GM19397 (cell line): ENCODE measurements at regions not wholly inside any gene's neighbourhood (a gene's known extent, or its start where the extent isn't known, plus 50 kb on each side); places are given as distances from the start of the nearest gene placed in this dataset.

Source experiments
- ATAC-seq: cut with Tn5 transposase; IDR thresholded peaks from one replicate; pipeline ENCODE4 v1.9.1; 2021; ENCODE audit warnings: mild to moderate bottlenecking, moderate library complexity; ENCODE audit not compliant: unreplicated experiment

DNA sequence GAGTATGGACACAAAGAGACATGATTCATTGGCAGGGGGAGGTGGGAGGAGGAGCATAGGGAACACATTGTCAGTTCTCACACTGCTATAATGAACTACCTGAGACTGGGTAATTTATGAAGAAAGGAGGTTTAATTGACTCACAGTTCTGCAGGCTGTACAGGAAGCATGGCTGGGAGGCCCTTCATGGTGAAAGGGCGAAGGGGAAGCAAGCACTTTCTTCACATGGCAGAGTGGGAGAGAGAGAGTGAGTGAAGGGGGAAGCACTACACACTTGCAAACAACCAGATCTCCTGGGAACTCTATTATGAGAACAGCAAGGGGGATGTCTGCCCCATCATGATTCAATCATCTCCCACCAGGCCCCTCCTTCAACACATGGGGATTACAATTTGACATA, 391.8 kb downstream of the BMP4 start:
- no peak for ATAC-seq

- no peak for ATAC-seq
Observed at GRCh38 chr14:53563628-53564027, 393.0 kb downstream of the BMP4 start.

- no peak for ATAC-seq
Observed at GRCh38 chr14:53553221-53553620, 400.1 kb upstream of the DDHD1 start.

GRCh38 chr14:53551862-53552261, 398.7 kb upstream of the DDHD1 start:
- no peak for ATAC-seq

GRCh38 chr14:53550776-53551175, 397.7 kb upstream of the DDHD1 start:
- ATAC-seq = no peak

DNA sequence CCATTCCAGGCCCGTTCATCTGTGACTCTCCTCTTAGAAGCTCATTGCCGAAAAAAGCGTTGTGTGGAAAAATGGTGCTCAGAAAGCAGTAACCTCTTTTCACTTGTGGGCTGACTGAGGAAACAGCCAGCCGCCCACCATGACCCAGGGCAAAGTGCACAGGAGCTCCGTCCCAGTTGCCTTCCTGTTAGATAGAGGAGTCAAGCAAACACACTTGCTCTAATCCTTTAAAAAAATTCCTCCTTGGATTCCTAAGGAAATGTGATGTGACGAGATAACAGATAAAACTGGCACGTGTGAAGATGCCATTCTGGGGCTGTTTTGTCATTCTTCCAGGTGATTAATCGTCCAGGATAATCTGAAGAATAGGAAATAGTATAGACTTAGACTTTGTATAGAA, 396.8 kb upstream of the DDHD1 start:
- ATAC-seq = no peak

DNA sequence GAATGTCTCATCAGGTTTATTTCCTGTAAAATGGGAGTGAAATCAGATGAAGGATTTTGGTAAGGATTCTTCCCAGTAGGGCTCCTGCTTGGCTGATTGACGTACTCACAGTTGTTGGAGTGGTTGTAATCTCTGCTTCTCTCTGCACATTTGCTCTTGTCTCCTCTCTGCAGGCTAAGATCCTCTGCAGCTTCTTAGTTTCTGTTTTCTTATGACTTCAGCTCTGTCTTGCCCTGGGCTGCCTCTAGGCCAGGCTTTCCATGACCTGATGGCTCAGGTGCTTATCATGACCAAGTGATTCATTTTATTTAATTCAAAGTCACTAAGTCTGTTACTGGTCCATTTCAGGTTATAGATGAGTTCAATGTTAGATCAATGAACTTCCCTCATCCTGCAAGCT, 394.5 kb upstream of the DDHD1 start:
- ATAC-seq = no peak

GRCh38 chr14:53545217-53545616, 392.1 kb upstream of the DDHD1 start:
- ATAC-seq = no peak

DNA sequence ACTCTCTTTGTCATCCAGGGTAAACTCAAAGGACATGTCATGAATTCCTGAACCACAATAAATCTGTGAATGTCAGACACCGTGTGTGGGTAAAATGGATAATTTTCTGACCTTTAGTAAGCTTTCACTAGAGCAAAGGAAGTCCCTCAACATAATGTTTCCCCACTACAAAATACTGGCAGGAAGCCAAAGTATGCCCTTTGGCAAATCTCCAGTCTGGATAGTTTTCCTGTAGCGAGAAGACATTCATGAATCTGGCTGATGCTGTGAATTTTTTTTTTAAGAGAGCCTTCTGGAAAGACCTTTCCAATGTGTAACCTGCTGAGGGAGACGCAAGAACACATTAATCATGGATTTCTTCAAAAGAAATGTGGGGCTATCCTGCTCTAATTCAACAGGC, 389.6 kb upstream of the DDHD1 start:
- ATAC-seq = no peak

DNA sequence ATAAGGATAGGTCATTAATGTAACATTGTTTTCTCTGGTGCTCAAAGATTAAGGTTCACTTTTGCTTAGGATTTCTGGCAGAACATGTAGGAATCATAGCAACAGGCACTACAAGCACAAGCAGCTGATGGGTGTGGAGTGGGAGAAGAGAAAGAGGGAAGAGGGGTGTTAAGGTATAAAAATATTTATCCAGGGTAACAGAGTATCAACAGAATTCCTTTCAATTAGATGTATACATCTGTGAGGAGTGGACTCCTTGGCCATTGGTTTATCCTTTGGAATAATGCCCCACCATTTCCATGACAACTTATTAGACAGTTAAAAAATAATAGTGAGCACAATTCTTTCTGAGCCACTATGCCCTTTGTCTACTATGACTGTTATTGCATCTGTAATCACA, 388.3 kb upstream of the DDHD1 start:
- ATAC-seq = no peak

DNA sequence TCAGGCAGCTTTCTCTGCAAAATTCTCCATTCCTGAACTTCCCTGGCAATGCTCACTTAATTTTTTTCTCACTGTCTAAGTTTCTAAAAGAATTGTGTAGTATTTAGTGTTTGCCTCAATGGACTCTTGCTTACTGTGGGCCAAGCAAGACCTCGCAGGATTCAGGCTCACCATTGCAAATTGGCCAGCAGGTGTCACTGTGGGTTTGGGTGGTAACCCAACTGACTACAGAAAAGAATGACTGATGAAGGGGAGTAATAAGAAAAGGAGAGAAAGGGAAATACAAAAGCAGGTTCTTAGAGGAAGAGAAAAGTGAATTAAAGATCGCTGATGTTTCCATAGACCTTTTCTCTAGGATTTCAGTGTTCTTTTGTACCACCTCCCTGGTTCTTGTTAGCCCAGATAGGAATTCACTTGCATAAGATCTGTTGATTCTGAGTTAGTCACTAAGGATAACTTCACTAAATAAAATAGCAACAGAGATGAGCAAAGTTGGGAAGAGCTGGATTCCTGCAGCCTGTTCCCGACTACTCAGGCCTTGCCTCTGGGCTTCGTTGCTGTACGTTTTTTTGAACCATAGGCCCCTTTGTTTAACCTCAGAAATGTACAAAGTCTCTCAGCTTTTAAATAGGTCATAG, 386.5 kb upstream of the DDHD1 start:
- ATAC-seq = peak; percentile 77

DNA sequence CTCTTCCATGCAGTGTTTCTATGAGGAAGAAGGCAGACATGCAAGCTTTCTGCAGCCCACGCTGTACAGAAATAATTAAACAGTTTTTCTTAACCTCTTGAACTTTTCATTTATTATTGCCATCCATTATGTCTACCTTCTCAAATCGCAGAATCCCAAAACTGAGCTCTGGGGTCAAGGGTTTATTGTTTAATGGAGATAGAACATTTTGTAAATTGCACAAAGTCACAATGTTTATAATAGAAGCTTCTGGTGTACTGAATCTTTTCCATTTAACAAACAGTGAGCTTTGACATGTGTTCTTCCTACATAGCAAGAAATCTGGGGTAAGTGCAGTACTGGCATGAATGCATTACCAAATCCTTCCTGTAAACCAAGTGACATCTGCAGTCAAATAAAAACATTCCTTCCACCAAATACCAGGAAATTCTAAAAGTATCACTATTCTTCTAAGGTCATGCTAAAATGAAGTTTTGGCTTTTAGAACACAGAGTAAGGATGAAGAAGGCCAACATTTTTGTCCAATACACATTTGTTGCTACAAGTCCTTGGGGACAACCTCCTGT, 385.3 kb upstream of the DDHD1 start:
- ATAC-seq = no peak

DNA sequence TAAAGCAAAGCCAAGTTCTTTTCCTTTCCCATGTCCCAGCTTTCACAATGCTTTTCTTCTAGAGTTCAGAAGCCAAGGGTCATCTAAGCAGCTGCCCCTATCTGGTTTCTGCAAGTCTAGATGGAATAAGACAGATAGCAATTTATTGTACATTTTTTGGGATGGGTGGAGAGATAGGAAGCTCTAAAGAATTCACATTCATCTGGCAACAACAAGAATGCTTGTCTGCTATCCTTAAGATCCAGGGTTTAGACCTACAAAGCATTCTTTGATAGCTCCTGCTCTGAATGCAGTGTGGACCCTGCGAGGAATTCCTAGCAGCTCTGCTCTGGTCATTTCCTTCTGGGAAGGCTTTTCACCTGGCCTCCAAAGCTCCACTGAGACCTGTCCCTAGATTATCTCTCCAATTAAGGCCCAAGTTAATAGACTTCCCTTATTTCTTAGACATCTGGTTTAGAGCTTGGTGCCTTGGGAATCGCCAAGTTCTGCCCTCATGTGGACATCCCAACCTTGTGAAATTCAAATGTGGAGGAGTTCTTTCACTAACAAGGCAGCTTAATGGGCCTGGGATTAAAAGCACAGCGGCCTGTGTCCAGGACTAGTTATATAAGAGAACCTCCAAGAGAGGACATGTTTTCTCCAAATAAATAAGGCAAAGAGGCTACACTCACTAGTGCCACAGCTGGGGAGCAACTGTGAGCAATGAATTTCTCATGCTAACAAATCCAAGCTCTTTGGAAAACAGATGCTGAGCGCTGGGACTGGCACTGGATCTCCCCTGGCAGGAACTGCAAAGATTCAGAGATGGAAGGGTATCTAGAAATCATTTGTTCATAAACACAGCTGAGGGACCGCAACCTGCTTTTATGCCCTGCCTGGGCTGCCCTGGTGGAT, 384.5 kb upstream of the DDHD1 start:
- no peak for ATAC-seq

DNA sequence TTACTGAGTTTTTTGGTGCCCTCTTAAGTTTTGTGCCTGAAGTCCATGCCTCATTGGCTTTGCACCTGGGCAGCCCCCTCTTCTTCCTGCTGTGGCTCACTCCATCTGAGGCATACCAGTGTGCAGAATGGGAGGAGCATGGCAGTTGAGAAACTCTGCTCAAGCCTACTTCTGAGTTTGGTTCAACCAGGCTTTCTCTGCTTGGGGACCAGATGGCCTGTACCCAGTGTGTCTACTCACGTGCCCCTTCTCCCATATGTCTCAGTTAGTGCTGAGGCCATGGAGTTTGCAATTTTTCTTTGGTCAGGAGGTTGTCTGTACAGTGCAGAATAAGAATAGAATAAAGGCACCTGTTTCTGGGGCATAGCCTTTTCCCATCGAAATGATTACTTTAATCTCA, 383.3 kb upstream of the DDHD1 start:
- ATAC-seq = no peak

DNA sequence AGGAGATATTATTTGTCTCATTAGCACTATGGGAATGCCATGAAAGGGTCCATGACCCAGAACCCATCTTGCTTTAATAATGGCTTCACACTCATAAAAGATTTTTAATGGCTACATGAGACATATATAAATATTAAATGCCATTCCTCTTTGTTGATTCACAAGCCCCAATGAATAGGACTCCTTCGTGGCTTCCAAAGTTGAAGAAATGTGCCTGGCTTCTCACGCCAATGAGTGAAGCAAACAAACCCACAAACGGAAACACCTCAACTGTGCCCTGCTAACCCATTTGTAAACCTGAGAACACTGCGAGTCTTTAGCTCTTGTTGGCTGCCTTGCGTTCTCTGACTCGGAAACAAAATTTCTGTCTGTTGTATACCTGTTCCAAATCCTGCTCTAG, 381.7 kb upstream of the DDHD1 start:
- ATAC-seq = no peak

DNA sequence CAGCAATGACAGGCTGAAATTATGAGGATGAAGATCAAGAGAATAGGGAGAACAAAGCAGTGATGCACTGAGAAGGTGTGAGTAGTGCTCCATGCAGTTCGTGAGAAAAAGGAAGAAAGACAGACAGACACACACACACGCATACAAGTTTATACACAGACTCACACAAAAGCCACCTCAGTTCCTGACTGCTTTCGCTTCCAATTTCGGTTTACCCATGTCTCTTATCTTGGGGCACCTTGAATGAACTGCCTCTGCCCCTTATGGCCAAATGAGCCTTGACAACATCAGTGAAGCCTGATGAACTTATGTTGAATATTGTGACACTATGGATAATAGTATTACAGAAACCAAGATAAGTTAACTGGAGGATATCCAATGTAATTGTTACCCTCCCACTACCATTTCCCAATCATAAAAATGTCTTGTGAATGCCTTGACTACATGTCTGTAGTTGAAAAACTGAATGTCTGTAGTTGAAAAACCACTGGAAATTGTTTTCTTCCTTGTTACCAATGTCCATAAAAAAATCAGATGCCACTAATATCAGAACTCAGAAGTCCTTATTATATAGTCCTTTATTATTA, 380.4 kb upstream of the DDHD1 start:
- no peak for ATAC-seq

GRCh38 chr14:53532853-53533252, 379.7 kb upstream of the DDHD1 start:
- no peak for ATAC-seq

GRCh38 chr14:53531730-53532129, 378.6 kb upstream of the DDHD1 start:
- ATAC-seq = no peak

DNA sequence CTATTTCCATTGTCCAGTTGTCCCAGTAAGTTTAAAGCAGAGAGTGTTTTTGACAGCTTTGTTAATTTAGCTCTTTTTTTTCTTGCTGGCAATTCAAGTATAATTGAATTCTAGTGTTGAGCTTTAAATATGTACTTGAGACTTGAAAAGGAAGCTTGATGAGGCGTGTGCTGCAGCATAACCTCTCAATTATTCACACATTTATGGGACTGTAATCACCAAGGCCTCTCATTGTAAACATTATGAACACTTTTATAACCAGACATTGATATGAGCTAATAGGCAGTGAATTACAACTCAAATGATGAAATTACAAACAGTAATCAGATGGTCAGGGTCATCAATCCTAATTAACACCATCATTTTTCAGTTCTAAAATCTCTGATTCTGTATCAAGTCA, 378.0 kb upstream of the DDHD1 start:
- no peak for ATAC-seq

DNA sequence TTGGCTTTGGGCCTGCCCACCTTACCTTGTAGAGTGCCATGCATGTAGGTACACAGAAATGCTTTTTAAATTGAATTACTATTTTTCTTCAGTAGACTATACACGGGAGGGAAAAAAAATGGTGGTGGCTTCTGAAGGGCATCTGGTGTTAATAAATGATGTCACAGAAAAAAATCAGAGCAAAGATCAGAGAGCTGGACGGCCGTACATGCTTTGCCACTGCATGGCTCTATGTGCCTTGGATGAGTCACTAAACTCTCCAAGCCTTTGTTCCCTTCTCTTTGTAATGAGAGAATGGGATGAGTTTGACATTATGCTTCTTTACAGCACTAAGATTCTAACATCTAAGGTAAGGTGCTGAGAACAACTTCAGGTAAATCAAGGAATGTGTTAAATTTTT, 376.4 kb upstream of the DDHD1 start:
- no peak for ATAC-seq

GRCh38 chr14:53528185-53528671, 375.1 kb upstream of the DDHD1 start:
- no peak for ATAC-seq

GRCh38 chr14:53526200-53526599, 373.1 kb upstream of the DDHD1 start:
- no peak for ATAC-seq
